Uterus (tissue), 2 donors: ENCODE measurements at regions not wholly inside any gene's neighbourhood (a gene's known extent, or its start where the extent isn't known, plus 50 kb on each side); places are given as distances from the start of the nearest gene placed in this dataset.

Experiments used
- CTCF ChIP-seq, 4 experiments: fragments of 200-600 bp in 2 of 4; fragments of 450-650 bp in 2 of 4; sonication (generic) in 2 of 4; IDR thresholded peaks; one replicate each; pipeline ENCODE4 v1.5.1; 2016 to 2019; ENCODE audit warnings: antibody characterized with exemption in 4 of 4, mild to moderate bottlenecking in 2 of 4, moderate library complexity in 1 of 4
- POLR2A ChIP-seq, 2 donors: fragments of 450-650 bp; IDR thresholded peaks; one replicate each; pipeline ENCODE4 v1.6.1; 2016; ENCODE audit warnings: antibody characterized with exemption in 2 of 2, mild to moderate bottlenecking in 1 of 2, moderate library complexity in 1 of 2

DNA sequence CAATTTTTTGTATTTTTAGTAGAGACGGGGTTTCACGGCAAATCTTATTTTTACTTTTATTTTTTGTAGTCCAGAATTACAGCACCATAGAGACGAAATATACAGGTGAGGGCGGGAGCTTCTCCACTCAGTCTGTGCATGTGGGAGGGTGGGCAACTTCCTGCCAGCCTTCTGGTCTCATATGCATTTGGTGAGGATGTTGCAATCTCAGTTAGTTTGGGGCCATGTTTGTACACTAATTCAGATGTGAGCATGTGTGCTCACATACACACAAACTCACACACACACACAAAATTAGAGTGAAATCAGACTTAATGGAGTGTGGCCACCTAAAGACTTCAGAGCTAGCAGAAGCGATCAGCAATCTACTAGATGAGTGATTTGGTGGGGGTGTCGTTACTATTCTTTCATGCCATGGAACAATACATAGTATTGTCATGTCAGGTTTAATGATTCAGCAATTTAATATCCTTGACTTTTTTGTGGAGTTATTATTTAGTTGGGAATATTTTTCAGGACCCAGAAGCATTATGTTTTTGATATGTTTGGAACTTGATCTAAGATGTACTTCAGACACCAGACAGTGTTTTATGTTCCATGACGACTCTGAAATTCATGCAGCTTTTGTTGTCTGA is 78.0 kb upstream of the BMP2 start:
- no peak for TF ChIP-seq CTCF (IDR thresholded peaks at IDR 0.05)
- no peak for TF ChIP-seq POLR2A (IDR thresholded peaks at IDR 0.05)
